HG03442 (cell line): ENCODE measurements at regions not wholly inside any gene's neighbourhood (a gene's known extent, or its start where the extent isn't known, plus 50 kb on each side); places are given as distances from the start of the nearest gene placed in this dataset.

Experiments
- ATAC-seq: cut with Tn5 transposase; IDR thresholded peaks from one replicate; pipeline ENCODE4 v1.9.1; 2021; ENCODE audit warnings: mild to moderate bottlenecking, moderate library complexity; ENCODE audit not compliant: unreplicated experiment

DNA sequence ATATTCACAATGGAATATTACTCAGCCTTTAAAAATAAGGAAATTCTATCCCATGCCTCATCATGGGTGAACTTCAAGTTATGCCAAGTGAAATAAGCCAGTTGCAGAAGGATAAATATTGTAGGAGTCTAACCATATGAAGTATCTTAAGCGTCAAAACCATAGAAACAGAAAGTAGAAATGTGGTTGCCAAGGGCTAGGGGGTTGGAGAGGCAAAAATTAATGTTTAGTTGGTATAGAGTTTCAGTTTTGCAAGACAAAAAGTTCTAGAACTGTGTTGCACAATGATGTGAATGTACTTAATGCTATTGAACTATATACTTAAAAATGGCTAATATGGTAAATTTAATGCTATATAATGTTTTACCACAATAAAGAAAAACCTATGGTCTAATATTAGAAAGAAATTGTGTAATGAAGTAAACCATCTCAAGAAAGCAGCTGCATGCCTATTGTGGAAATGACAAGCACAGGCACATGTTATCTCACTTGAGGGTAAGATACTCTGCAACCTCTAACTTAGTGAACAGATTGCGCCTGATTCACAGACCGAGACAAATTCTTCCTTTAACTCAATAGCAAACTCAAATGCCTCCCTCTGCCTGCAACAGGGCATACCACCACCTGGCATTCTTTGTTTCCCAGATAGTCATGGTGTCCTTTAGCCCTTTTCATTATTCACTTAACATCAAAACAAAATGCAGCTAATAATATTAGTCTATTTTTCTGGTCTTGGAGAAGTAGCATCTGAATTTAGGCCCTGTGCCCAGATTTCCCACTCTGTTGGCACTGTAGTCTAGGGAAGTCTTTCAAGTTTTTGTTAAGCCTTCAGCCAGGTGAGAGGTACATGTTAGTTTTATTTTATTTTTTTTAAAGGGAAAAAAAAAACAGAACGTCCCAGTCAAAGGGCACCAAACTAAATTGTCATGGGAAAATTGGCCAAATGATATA is 80.2 kb upstream of the ACP3 start:
- ATAC-seq, result peak; percentile 55

DNA sequence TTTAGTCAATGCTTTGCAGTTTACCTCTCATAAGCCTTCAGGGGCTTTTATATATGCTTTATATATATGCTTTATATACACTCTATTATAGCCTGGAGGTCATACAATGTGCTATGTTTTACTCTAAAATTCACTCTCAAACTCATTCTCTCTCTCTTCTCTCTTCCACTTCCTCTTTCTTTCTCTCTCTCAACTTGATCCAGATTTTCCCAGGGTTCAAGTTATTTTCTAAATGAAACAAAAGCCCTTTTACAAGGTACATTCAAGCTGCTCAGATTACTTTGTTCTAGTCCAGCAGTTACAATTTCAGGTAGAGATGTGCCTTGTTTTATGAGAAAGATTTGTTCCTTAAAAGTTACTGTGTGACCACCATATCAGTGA is 79.6 kb upstream of the ACP3 start:
- no peak for ATAC-seq

DNA sequence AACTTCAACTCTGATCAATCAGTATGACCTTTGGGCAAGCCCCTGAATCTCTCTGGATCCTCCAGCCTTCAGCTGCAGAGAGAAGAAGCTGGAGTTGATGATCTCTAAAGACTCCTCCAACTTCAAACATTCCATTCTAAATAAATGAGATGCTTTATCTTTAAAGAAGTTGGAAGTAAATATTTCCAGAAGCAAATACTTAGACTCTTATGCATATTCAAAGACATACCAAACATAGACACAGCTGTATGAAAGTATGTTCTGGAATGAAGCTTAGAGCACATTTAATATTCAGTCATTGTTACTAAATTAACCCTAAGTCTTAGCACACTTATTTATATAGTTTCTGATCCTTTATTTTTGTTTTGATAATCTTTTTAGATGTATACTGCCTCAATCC is 77.6 kb upstream of the ACP3 start:
- no peak for ATAC-seq

DNA sequence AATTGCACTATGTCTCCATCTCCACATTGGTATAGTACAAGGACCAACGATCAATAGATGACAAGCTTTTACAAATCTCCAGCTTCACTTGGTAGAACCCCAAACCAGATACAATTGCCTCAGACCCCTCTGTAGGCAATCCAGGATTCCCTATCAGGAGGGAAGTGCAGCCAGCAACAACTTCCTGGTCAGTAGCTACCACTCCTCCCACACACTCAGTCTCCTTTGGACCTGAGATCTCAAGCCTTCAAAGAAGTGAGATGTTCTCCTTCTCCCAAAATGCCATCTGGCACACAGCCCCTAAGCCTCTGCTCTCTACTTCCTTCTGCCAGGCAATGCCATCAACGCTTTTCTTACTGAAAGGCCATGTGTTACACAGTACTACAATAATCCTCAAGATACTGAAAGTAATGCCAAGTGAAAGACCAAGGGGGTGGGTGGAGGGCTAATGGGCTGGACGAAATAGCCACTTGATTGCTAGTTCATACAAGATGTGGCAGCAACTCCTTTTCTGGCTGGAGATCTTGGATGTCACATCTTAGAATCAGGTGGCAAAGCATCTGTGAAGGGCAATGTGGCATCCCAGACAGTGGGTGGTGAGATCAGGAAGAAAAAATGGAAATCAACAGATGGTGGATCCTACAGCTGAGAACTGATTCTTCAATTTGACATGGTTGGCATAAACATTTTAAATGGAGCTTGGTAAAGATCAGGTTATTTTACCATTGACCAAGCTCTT is 75.3 kb upstream of the ACP3 start:
- ATAC-seq, result no peak

DNA sequence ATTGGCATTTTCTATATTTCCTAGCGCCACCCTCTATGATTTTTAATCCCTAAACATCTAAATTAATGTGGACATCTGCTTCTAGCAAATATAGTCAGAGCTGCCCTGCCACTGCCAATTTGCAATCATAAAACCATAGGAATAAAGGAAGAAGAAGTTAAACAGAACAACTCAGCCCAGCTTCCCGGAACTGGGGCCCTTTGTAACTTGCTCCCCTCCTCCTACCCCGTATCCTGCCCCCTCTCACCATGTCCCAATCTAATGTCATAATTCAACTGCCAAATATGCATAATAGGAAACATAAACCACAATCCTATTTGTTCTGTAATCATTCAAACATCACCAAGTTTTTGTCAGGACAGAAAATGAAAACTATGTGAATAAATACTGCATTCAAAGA is 74.4 kb upstream of the ACP3 start:
- ATAC-seq, result no peak

DNA sequence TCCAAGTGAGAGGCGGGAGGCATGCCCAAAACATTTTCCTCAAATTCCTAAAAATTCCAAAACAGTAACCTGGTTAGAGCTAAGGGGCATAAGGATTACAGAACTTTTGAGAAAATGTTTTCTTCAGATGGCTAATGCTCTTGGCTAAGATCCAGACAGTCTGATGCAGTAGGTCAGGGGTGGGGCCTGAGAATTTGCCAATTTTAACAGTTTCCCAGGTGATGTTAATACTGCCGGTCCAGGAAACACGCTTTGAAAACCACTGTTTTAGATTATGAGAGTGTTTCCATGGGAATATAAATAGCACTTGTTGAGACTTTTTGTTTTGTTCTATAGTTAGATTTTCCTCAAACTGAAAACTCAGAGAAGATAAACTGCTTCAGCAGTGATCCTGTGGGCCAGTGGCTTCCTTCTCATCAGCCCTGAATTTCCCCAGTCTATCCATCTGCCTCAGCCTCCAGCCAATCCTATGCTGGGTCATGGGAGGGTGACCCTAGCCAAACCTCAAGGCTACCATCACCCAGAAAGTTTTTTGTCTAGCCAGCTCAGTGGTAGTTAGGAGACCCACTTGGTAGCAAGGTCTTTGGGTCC is 71.6 kb upstream of the ACP3 start:
- no peak for ATAC-seq

DNA sequence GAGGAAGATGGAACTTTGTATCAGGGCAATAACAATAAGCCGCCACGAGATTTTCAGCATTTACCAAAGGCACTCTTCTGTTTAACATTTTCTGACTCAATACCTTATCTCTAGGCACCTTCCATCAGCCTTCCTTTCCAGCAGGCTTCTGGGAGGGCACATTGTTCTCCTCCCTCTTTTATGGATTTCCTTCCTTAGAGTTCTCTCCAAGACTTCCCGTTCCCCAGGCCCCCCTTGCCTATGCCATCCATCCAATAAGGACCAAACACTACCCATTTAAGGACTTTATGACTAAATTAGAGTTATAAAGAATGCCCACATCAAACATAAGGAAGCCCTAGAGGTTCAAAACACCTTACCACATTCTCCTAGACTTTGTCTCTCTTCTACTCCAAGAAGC is 71.0 kb upstream of the ACP3 start:
- no peak for ATAC-seq

DNA sequence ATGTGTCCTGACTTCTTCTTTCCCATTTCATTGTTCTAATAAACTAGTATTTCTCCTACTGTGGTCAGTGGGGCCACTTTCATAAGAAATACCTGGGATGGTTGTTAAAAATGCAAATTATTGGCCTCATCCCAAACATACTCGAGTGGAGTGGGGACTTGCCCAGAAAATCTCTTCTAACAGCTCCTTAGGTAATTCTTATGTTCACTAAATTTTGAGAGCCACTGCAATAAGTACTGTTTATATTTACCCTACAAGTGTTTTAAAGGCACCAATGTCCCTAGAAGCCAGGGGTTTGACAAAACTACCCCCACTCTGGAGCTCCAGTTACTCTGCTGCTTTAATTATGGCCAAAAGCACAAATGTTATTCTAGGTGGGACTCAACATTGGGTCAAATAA is 70.0 kb upstream of the ACP3 start:
- no peak for ATAC-seq

DNA sequence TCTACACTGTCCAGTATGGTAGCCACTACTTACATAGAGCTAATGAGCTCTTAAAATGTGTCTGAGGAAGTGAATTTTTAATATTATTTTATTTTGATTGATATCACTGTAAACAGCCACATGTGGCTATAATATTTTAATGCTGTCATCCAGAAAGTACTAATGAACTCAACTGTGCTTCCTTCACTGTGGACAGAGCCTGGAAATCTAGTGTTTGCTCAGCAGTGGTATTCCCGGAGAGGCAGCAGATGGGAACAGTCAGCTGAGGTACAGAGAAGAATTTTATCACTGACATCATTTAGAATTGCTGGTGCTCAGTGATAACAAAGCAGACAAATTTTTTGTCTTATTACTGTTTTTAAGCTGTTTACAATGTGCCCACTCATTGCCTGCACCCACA is 68.7 kb upstream of the ACP3 start:
- ATAC-seq, result no peak

DNA sequence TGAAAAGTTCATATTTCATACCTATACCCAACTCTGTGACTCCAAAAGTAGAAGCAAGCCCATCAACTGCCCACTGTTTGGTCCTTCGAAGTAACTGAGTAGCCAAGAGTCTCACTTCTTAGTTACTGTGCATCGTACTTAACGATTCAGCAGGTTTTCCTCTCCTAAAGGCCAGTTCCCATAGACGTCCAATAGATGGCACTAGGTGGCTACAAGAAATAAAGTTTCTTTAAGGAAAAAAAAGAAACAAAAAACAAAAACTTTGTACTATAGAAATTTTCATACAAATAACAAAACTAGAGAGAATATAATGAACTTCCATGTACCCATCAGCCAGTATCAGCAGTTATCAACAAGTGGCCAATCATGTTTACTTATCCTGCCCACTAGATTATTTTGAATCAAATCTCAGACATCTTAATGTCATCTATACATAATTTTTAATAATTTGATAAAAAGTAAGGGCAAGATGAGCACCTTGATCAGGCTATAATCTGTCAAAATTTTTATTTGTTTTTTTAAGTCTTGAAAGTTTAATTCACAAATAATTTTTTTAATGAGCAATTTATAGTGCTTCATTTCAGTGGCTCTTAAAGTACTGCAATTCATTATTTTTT is 63.8 kb upstream of the ACP3 start:
- ATAC-seq, result no peak

DNA sequence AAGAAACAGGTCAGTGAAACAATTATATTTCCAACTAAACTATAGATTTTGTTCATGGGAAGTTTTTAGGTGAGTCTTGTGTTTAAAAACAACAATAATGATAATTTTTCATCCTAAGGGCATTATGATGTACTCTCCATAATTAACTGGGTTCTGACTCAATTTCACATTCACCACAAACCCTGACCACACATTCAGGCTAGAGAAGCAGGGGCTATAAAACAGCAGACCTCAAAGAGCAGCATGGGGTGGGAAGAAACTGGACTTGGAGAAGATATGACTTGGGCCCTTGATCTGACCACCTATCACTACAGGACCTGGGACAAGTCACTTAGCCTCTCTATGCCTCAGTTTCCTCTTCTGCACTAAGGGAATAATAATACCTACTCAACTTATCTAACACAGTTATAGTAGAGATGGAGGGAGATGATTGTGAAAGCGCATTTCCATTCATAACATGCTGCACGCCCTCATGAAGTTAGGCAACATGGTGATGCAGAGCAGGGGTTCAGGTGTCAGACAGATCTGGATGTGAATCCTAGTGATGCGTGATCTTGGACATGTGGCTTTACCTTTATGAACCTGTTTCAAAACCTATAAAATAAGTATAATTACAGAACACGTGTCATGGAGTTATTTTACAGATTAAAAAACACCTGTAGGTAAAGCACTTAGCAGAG is 63.0 kb upstream of the ACP3 start:
- no peak for ATAC-seq

DNA sequence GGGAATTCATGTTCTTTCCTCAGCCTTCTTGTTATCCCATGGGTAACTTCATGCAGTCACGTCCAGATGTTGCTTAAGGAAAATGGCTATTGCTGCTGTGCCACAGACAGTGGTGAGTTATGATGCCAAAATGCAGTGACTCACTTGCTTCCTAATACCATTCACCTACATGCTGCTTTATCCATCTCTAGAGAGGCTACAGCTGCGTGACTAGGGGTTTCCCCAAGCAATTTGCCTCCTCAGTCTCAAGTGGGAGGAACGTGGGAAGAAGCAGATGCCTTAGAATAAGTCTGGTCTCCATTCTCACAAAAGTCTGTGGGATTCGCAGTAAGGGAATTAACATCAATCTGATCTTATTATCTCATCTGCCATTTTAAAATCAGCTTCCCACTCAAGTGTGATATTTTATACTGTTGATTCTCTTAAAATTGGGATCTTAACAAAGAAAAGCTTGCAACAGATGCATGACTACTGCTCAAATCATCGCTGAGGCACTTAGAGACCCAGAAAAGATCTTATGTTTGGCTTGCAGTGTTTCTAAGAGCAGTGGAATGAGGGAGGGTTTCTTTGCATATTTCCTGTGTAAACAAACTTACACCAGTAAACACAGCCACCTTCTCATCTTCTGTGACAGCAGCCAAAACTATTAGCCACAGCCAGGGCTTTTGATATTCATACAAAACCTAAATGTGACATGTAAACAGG is 62.0 kb upstream of the ACP3 start:
- ATAC-seq, result no peak

DNA sequence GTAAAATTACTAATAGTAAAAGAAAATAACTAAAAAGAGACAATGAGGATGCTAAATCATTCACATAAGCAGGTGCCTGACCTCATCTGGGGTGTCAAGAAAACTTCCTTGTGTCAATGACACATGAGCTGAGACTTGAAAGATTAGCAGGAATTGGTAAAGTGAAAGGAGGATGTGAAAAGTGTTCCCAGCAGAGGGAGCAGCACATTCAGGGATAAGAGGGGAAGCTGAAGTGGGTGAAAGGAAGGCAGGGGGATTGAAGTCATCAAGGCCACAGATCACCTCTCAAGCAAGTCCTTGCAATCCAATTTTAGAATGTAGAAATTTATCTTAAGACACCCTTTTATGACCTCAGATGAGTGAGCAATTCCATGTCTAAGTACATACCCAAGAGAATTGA is 60.2 kb upstream of the ACP3 start:
- ATAC-seq, result no peak

DNA sequence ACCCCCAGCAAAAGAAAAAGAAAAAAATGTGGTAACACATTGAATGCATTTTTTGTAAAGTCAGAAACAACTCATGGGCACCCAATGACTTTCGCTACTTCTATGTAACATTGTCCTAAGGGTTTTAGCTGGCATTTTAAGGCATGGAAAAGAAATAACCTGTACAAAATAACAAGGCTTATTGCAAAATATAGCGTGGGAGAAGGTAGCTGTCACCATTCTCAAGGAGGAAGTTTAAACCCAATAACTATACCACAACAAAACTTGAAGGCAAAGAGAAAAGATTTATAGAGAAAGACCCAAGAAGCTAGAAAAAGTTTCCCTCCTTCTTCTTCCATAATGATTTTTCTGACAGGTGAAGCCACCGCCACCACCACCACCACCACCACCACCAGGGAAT is 55.7 kb upstream of the ACP3 start:
- ATAC-seq, result no peak

DNA sequence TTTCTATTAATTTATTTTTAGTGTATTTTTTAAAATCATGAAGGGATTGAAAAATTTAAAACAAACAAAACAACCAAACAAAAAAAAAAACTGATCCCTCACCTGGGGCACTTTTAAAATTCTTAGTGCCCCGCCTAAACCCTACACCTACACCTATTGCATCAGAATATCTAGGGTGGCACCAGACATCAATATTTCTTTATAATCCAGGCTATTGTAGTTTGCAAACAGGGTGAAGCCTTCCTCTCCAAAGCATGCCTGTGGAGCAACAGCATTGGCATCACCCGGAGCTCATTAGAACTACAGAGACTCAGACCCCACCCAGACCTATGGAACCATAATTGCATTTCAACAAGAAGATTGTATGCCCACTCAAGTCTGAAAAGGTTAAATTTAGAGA is 54.9 kb upstream of the ACP3 start:
- no peak for ATAC-seq

DNA sequence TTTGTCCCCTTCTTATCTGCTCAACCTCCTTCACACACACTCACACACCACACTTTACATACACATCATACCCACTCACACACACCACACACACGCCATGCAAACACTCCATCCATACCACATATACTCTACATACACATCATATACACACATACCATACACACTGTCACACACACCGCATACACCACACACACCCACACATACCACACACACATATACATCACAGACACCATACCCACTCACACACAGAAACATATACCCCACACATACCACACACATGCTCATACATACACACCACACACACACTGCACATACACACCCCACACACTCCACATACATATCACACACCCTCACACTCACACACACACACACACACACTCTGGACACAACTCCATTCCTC is 54.3 kb upstream of the ACP3 start:
- ATAC-seq, result no peak

DNA sequence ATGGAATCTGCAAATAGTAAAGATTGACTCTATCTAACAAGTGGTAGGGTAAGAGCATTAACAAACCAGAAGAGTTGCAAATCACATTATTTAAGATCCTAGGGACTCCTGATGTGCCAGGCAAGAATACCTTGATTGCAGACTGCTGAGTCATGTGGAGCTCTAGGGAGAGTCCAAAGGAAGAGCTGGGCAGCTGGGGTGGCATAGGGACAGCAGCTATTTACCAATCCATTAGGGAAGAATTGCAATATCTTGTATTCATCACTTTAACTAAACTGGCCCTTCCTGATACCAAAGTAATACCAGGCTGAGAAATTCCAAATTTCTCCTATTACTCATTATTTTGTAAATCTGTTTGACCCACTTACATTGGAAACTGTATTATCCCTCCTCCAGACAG is 52.2 kb upstream of the ACP3 start:
- no peak for ATAC-seq

DNA sequence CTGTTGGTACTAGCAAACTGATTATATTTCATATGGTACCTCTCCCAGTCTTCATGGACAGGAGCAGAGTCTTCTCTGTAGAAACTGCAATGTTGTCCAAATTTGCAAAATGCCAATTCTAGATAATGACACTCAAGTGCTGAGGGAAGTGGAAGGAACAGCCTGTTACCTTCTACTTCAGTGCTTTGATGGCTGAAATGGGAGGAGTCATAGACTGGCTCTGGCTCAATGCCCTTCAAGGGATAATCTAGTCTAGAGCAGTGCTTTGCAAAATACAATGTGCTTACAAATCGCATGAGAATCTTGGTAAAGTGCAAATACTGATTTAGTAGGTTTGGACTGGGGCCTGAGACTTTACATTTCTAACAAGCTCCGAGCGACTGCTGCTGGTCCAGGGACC is 51.7 kb upstream of the ACP3 start:
- no peak for ATAC-seq

DNA sequence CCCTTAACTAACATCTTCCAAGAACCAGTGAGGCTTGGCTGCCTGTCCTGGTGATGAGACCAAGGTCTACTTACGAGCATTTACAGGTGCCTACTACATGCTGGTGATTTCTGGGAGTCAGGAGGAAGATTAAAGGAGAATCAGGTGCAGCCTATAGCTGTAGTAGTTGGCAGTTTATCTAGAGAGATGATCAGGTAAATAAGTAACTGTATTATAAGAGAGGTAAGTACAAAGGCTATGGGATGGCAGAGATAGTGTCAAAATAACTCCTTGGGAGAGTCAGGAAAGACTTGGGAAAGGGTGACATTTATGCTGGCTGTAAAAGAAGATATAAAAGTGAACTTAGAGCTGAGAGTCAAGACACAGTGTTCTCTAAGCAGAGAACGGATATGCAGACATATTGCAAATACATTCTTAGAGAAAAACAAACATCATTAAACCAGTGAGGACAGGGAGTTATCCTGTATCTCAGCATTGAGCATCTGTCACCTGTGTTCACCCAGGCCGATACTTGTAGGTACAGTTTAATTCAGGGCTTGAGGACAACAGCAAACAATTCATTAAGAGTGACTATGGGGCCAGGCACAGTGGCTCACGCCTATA is 49.7 kb upstream of the ACP3 start:
- no peak for ATAC-seq
